ENCODE measurements at regions not wholly inside any gene's neighbourhood (a gene's known extent, or its start where the extent isn't known, plus 50 kb on each side); places are given as distances from the start of the nearest gene placed in this dataset.

- TF ChIP-seq CTCF (IDR thresholded peaks at IDR 0.05) (no peak), POLR2AphosphoS5 (IDR thresholded peaks at IDR 0.05) (no peak), POLR2A (IDR thresholded peaks at IDR 0.05) (no peak)
Measured at GRCh38 chr15:66896611-66897010, 168.8 kb upstream of the SMAD3 start.

Data from prostate gland (tissue), 2 donors.